T-helper 2 cell (primary cell): ENCODE measurements at regions not wholly inside any gene's neighbourhood (a gene's known extent, or its start where the extent isn't known, plus 50 kb on each side); places are given as distances from the start of the nearest gene placed in this dataset.
"Not testable (repeated sequence)": the region's sequence is repeated elsewhere in the genome, so short reads cannot be mapped to it uniquely, and the experiment has no call there.

Experiments used
- DNase-seq, 5 experiments: peaks; one replicate each; pipeline versions ENCODE4 v3.0.0 to v3.0.0-alpha.2; 2012 to 2022

GRCh38 chr1:60503266-60503925 lies 429.8 kb upstream of the C1orf87 start:
- no peak for DNase-seq

GRCh38 chr1:60502506-60502905 lies 428.9 kb upstream of the C1orf87 start:
- no peak for DNase-seq

GRCh38 chr1:60489916-60490480 lies 416.4 kb upstream of the C1orf87 start:
- not testable (repeated sequence) for DNase-seq

GRCh38 chr1:60488847-60489246 lies 415.3 kb upstream of the C1orf87 start:
- no peak for DNase-seq

- no peak for DNase-seq
Measured at GRCh38 chr1:60487565-60488345, 414.2 kb upstream of the C1orf87 start.

GRCh38 chr1:60483509-60483908 lies 409.9 kb upstream of the C1orf87 start:
- DNase-seq: no peak

- no peak for DNase-seq
Measured at GRCh38 chr1:60470246-60470645, 396.7 kb upstream of the C1orf87 start.

- no peak for DNase-seq
Measured at GRCh38 chr1:60463786-60464185, 390.2 kb upstream of the C1orf87 start.

GRCh38 chr1:60463146-60463545 lies 389.6 kb upstream of the C1orf87 start:
- no peak for DNase-seq

- DNase-seq: no peak
Measured at GRCh38 chr1:60461925-60462595, 388.5 kb upstream of the C1orf87 start.

GRCh38 chr1:60458111-60458510 lies 384.5 kb upstream of the C1orf87 start:
- DNase-seq: no peak

GRCh38 chr1:60449876-60450275 lies 376.3 kb upstream of the C1orf87 start:
- DNase-seq: no peak

GRCh38 chr1:60448850-60449249 lies 375.3 kb upstream of the C1orf87 start:
- no peak for DNase-seq

- DNase-seq: no peak
Measured at GRCh38 chr1:60444680-60445079, 371.1 kb upstream of the C1orf87 start.

- DNase-seq: no peak
Measured at GRCh38 chr1:60436186-60436585, 362.6 kb upstream of the C1orf87 start.

GRCh38 chr1:60431593-60431992 lies 358.0 kb upstream of the C1orf87 start:
- DNase-seq: no peak

GRCh38 chr1:60430375-60430774 lies 356.8 kb upstream of the C1orf87 start:
- no peak for DNase-seq

GRCh38 chr1:60428127-60428526 lies 354.6 kb upstream of the C1orf87 start:
- DNase-seq: no peak

- no peak for DNase-seq
Measured at GRCh38 chr1:60427701-60428100, 354.1 kb upstream of the C1orf87 start.

- DNase-seq: no peak
Measured at GRCh38 chr1:60427194-60427593, 353.6 kb upstream of the C1orf87 start.

GRCh38 chr1:60425528-60425927 lies 352.0 kb upstream of the C1orf87 start:
- no peak for DNase-seq

GRCh38 chr1:60423146-60423780 lies 349.7 kb upstream of the C1orf87 start:
- DNase-seq: no peak

GRCh38 chr1:60421965-60422364 lies 348.4 kb upstream of the C1orf87 start:
- DNase-seq: no peak
